K562 (cell line): ENCODE measurements at regions not wholly inside any gene's neighbourhood (a gene's known extent, or its start where the extent isn't known, plus 50 kb on each side); places are given as distances from the start of the nearest gene placed in this dataset.

Source experiments
- ATAC-seq: fragments of 200-7000 bp; cut with Tn5 transposase; 3 replicates; pipeline ENCODE4 v1.9.1; 2020; ENCODE audit warnings: moderate library complexity
- BruUV-seq: library from RNA; stranded (reverse); fragments of 400-500 nt; replicated peaks from 2 replicates; lab custom pipeline; 2021; lab: Mats Ljungman, UMichigan
- CTCF ChIA-PET: fragments of 300-600 bp; formaldehyde crosslinking; extraction: SDS; loops from one replicate; lab custom pipeline; 2021; ENCODE audit warnings: low intra/inter-chr PET ratio; lab: Yijun Ruan, JAX
- POLR2A ChIA-PET: fragments of 300-600, 350-650 bp; sonication (Branson Sonifier 250); formaldehyde crosslinking; extraction: SDS; loops from one replicate; lab custom pipeline; 2021; ENCODE audit warnings: antibody characterized with exemption, inconsistent platforms; lab: Yijun Ruan, JAX
- DNase-seq, 4 experiments: peaks; one replicate each; pipeline versions ENCODE4 v3.0.0 to v3.0.0-alpha.2; 2011 to 2018; ENCODE audit warnings: low spot score in 3 of 4, mixed read lengths in 3 of 4; ENCODE audit errors: extremely low read depth in 1 of 4
- FAIRE-seq: peaks from 2 replicates; lab custom pipeline; 2011; peaks lifted over from hg19 to GRCh38; lab: Jason Lieb, UNC
- H2AFZ ChIP-seq: 2 replicates; pipeline ENCODE4 v1.6.0; 2011; ENCODE audit warnings: low read depth, low read length, control low read depth, inconsistent platforms
- H3K27ac ChIP-seq: fragments of 200-600 bp; 3 replicates; pipeline ENCODE4 v1.8.0; 2011; ENCODE audit warnings: low read depth, mild to moderate bottlenecking, control low read depth, inconsistent platforms, low read length, moderate library complexity, mixed read lengths; ENCODE audit errors: extremely low read depth
- H3K27me3 ChIP-seq, 2 experiments: fragments of 300-600 bp in 1 of 2; 2 replicates in 1 of 2; 3 replicates in 1 of 2; pipeline versions ENCODE4 v1.6.0 to v1.8.0; 2011; ENCODE audit warnings: inconsistent platforms in 2 of 2, low read length in 2 of 2, mild to moderate bottlenecking in 1 of 2, mixed read lengths in 1 of 2, moderate library complexity in 1 of 2; ENCODE audit not compliant: control insufficient read depth in 2 of 2, insufficient read depth in 2 of 2
- H3K36me3 ChIP-seq: fragments of 300-600 bp; 3 replicates; pipeline ENCODE4 v1.8.0; 2011; ENCODE audit warnings: mild to moderate bottlenecking, low read length, inconsistent platforms; ENCODE audit not compliant: control insufficient read depth, insufficient read depth
- H3K4me1 ChIP-seq, 2 experiments: fragments of 200-600 bp in 1 of 2; replicated peaks in 1 of 2; 2 replicates in 1 of 2; 3 replicates in 1 of 2; pipeline versions ENCODE4 v1.5.1 to v1.8.0; 2011; ENCODE audit warnings: inconsistent platforms in 2 of 2, low read length in 2 of 2, mild to moderate bottlenecking in 1 of 2, mixed read lengths in 1 of 2, moderate library complexity in 1 of 2; ENCODE audit not compliant: control insufficient read depth in 2 of 2, insufficient read depth in 2 of 2
- H3K4me2 ChIP-seq: 2 replicates; pipeline ENCODE4 v1.6.1; 2011; ENCODE audit warnings: low read length, control low read depth, inconsistent platforms, mixed read lengths; ENCODE audit not compliant: insufficient read depth
- H3K4me3 ChIP-seq: fragments of 200-600 bp; sonication (generic), shearing (Covaris generic); 2 replicates; pipeline ENCODE4 v1.5.1; 2016; ENCODE audit warnings: control low read depth, inconsistent platforms
- H3K79me2 ChIP-seq: fragments of 200-600 bp; 3 replicates; pipeline ENCODE4 v1.8.0; 2011; ENCODE audit warnings: low read length, inconsistent platforms; ENCODE audit not compliant: control insufficient read depth, insufficient read depth
- H3K9ac ChIP-seq, 2 experiments: 2 replicates each; pipeline versions ENCODE4 v1.6.0 to v1.6.1; 2011; ENCODE audit warnings: low read depth in 2 of 2, low read length in 2 of 2, control low read depth in 1 of 2, inconsistent platforms in 1 of 2, mild to moderate bottlenecking in 1 of 2, mixed read lengths in 1 of 2; ENCODE audit not compliant: insufficient read depth in 1 of 2
- H3K9me1 ChIP-seq: one replicate; pipeline ENCODE4 v1.6.0; 2011; ENCODE audit warnings: inconsistent platforms, mild to moderate bottlenecking, low read length, moderate library complexity; ENCODE audit not compliant: control insufficient read depth, insufficient read depth
- H3K9me3 ChIP-seq: replicated peaks from 2 replicates; pipeline ENCODE4 v1.5.1; 2011; ENCODE audit warnings: low read depth, low read length, inconsistent platforms; ENCODE audit not compliant: control insufficient read depth, insufficient read depth
- H4K20me1 ChIP-seq: replicated peaks from 2 replicates; pipeline ENCODE4 v1.6.1; 2011; ENCODE audit warnings: low read length, inconsistent platforms, mixed read lengths; ENCODE audit not compliant: control insufficient read depth, insufficient read depth
- ETV5 ChIP-seq: sonication (generic); formaldehyde crosslinking; IDR thresholded peaks from 2 replicates; pipeline ENCODE4 v1.4.0; 2020; ENCODE audit warnings: low read depth, mild to moderate bottlenecking, missing genetic modification reagents
- FUS ChIP-seq: fragments of 200-400 bp; formaldehyde crosslinking; optimal IDR thresholded peaks from 2 replicates; pipeline ENCODE3; 2017; ENCODE audit warnings: low read depth, low read length
- LEF1 ChIP-seq: fragments of 450-650 bp; IDR thresholded peaks from 2 replicates; pipeline ENCODE4 v1.6.1; 2016; ENCODE audit warnings: mild to moderate bottlenecking
- MXD1 ChIP-seq: fragments of 250-450 bp; sonication (Bioruptor Pico); IDR thresholded peaks from 2 replicates; pipeline ENCODE4 v1.8.0; 2021; ENCODE audit warnings: borderline replicate concordance, mild to moderate bottlenecking, moderate library complexity; ENCODE audit not compliant: poor library complexity, severe bottlenecking
- PTTG1 ChIP-seq: fragments of 450-650 bp; IDR thresholded peaks from 2 replicates; pipeline ENCODE4 v1.6.1; 2016; ENCODE audit warnings: low read depth, mild to moderate bottlenecking, missing genetic modification characterization, missing compliant biosample characterization
- RAD21 ChIP-seq, 2 experiments: fragments of 250-450 bp in 1 of 2; fragments of 450-650 bp in 1 of 2; sonication (Bioruptor Pico) in 1 of 2; formaldehyde crosslinking in 1 of 2; IDR thresholded peaks in 1 of 2; conservative IDR thresholded peaks in 1 of 2; 2 replicates each; pipeline versions ENCODE4 v1.4.0 to v1.8.0; 2020 to 2022; ENCODE audit warnings: mild to moderate bottlenecking in 2 of 2, moderate library complexity in 1 of 2
- TCF3 ChIP-seq: sonication (generic); formaldehyde crosslinking; IDR thresholded peaks from 2 replicates; pipeline ENCODE4 v1.4.0; 2020; ENCODE audit warnings: mild to moderate bottlenecking, missing genetic modification reagents
- ZBTB33 ChIP-seq: sonication (generic); formaldehyde crosslinking; IDR thresholded peaks from 2 replicates; pipeline ENCODE4 v1.8.1; 2023; ENCODE audit warnings: mild to moderate bottlenecking, missing genetic modification reagents
- ZNF3 ChIP-seq: fragments of 250-450 bp; sonication (Bioruptor Pico); IDR thresholded peaks from 2 replicates; pipeline ENCODE4 v1.5.0; 2021; ENCODE audit warnings: mild to moderate bottlenecking, moderate library complexity
- ZNF584 ChIP-seq: fragments of 200-800 bp; sonication (Bioruptor generic); IDR thresholded peaks from 2 replicates; pipeline ENCODE4 v1.6.1; 2016; ENCODE audit warnings: low read depth, mild to moderate bottlenecking, missing genetic modification characterization, missing compliant biosample characterization
- WGBS: fragments of 100-300 bp; shearing (Covaris generic); methylation state at CpG from one replicate; pipeline ENCODE4 v1.1.6; 2016; ENCODE audit warnings: low coverage, mixed read lengths; ENCODE audit not compliant: insufficient coverage; ENCODE audit errors: missing lambda C conversion rate; 5-methylcytosine and 5-hydroxymethylcytosine counted together
- in situ Hi-C: fragments of 300-500 bp; cut with MboI; formaldehyde crosslinking; loops from 4 replicates; pipeline ENCODE4 v1.15.0; 2018; ENCODE audit warnings: inconsistent platforms, mixed read lengths
- intact Hi-C: fragments of 100-400 bp; cut with micrococcal nuclease; formaldehyde crosslinking; loops from 2 replicates; pipeline ENCODE4 v1.14.2; 2022
- TF ChIP-seq, protein P1 (sequence below): fragments of 200-800 bp; sonication (Bioruptor generic); IDR thresholded peaks from 2 replicates; pipeline ENCODE4 v1.6.1; 2016; ENCODE audit warnings: missing genetic modification characterization, missing compliant biosample characterization

DNA sequence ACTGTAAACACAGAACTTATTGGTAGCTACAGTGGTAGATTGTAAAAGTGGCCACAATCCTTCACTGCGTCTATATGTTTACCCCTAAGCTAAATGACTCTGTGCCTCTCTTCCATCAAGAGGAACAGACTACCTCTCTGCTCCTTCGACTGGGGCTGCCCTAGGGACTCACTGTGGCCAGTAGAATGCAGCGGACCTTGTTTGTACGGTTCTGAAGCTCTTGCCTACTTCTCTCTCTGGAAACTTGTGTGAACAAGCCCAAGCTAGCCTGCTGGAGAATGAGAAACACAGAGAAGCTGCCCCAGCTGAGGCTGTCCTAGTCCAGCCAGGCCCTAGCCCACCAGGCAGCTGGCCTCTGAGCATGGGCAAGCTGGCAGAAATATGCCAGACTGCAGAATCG, 140.8 kb upstream of the SLC1A4 start:
- in situ Hi-C loops (no loop called here), intact Hi-C loops (no loop called here)
- Histone ChIP-seq H3K4me1 (peaks cover 0 to 18% of the 10 kb centered on the region in 2 experiments; a peak in 3 of 5 replicates), H3K9me1 (no peaks in the 10 kb centered on the region), H3K4me3 (no peak overlapping the region), H3K9ac (0 out of 4 replicates have a peak overlapping the region, but pooled peaks of 1 of the 2 experiments have one; percentile 3), H3K9me3 (no peaks in the 10 kb centered on the region), H3K27me3 (no peaks in the 10 kb centered on the region), H4K20me1 (no peaks in the 10 kb centered on the region), H2AFZ (peak overlapping the region; percentile 17; the same call in 1 of the 2 replicates), H3K27ac (no peak overlapping the region), H3K4me2 (no peak overlapping the region), H3K36me3 (no peaks in the 10 kb centered on the region), H3K79me2 (no peaks in the 10 kb centered on the region)
- WGBS: 50% methylated on average over 5 of the region's 5 CpGs
- DNase-seq (no peak), FAIRE-seq (no peak), ATAC-seq (peak; percentile 21; the same call in 1 of the 3 replicates)
- ChIA-PET POLR2A (interaction anchor here (0.6 to 1.0 kb wide), 4 partner anchors 209 to 865 kb away, joined by 3 to 4 read pairs (median 3); no protein-coding TSS in a partner anchor), CTCF (no interaction called here)
- no TSS peak for BruUV-seq
- no peak for TF ChIP-seq MXD1 (CRISPR knock-in tag)
- TF ChIP-seq PTTG1 (tag): no peak
- TF ChIP-seq ETV5: no peak
- TF ChIP-seq ZBTB33 (CRISPR knock-in tag): no peak
- no peak for TF ChIP-seq FUS
- no peak for TF ChIP-seq TCF3 (CRISPR knock-in tag)
- TF ChIP-seq ZNF584 (CRISPR knock-in tag): no peak
- TF ChIP-seq, protein P1, sequence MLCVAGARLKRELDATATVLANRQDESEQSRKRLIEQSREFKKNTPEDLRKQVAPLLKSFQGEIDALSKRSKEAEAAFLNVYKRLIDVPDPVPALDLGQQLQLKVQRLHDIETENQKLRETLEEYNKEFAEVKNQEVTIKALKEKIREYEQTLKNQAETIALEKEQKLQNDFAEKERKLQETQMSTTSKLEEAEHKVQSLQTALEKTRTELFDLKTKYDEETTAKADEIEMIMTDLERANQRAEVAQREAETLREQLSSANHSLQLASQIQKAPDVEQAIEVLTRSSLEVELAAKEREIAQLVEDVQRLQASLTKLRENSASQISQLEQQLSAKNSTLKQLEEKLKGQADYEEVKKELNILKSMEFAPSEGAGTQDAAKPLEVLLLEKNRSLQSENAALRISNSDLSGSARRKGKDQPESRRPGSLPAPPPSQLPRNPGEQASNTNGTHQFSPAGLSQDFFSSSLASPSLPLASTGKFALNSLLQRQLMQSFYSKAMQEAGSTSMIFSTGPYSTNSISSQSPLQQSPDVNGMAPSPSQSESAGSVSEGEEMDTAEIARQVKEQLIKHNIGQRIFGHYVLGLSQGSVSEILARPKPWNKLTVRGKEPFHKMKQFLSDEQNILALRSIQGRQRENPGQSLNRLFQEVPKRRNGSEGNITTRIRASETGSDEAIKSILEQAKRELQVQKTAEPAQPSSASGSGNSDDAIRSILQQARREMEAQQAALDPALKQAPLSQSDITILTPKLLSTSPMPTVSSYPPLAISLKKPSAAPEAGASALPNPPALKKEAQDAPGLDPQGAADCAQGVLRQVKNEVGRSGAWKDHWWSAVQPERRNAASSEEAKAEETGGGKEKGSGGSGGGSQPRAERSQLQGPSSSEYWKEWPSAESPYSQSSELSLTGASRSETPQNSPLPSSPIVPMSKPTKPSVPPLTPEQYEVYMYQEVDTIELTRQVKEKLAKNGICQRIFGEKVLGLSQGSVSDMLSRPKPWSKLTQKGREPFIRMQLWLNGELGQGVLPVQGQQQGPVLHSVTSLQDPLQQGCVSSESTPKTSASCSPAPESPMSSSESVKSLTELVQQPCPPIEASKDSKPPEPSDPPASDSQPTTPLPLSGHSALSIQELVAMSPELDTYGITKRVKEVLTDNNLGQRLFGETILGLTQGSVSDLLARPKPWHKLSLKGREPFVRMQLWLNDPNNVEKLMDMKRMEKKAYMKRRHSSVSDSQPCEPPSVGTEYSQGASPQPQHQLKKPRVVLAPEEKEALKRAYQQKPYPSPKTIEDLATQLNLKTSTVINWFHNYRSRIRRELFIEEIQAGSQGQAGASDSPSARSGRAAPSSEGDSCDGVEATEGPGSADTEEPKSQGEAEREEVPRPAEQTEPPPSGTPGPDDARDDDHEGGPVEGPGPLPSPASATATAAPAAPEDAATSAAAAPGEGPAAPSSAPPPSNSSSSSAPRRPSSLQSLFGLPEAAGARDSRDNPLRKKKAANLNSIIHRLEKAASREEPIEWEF (CRISPR knock-in tag): no peak
- TF ChIP-seq RAD21 (CRISPR knock-in tag; conservative IDR thresholded peaks at IDR 0.05 in 1 of 2, IDR thresholded peaks at IDR 0.05 in 1 of 2): no peak
- TF ChIP-seq LEF1: no peak
- TF ChIP-seq ZNF3 (CRISPR knock-in tag): no peak
